ENCODE measurements at regions not wholly inside any gene's neighbourhood (a gene's known extent, or its start where the extent isn't known, plus 50 kb on each side); places are given as distances from the start of the nearest gene placed in this dataset.
"Not testable (repeated sequence)": the region's sequence is repeated elsewhere in the genome, so short reads cannot be mapped to it uniquely, and the experiment has no call there.

- not testable (repeated sequence) for H3K4me1 ChIP-seq (ENCODE audit: control insufficient read depth, insufficient read depth, low read length); DNase-seq (ENCODE audit: low read depth)
Observed at GRCh38 chr2:90355546-90355945, 1664.1 kb downstream of the RPIA start.

GRCh38 chr2:90359344-90359743 lies 1667.9 kb downstream of the RPIA start:
- H3K36me3 ChIP-seq (ENCODE audit: control insufficient read depth, insufficient read depth, low read length, severe bottlenecking); H3K9me3 ChIP-seq (ENCODE audit: control insufficient read depth, low read length); DNase-seq (ENCODE audit: low read depth); H3K9ac ChIP-seq (ENCODE audit: low read length); H3K4me3 ChIP-seq (ENCODE audit: low read length); H3K27me3 ChIP-seq (replicated peaks; ENCODE audit: control insufficient read depth, insufficient read depth, low read length); H3K4me1 ChIP-seq (ENCODE audit: control insufficient read depth, insufficient read depth, low read length): not testable (repeated sequence)

More at GRCh38 chr2:90355546-90355945, 1664.1 kb downstream of the RPIA start:
- not testable (repeated sequence) for H3K9me3 ChIP-seq (ENCODE audit: control insufficient read depth, low read length); H3K27me3 ChIP-seq (replicated peaks; ENCODE audit: control insufficient read depth, insufficient read depth, low read length); H3K9ac ChIP-seq (ENCODE audit: low read length); H3K36me3 ChIP-seq (ENCODE audit: control insufficient read depth, insufficient read depth, low read length, severe bottlenecking); H3K4me3 ChIP-seq (ENCODE audit: low read length)

GRCh38 chr2:90359887-90360730 lies 1668.6 kb downstream of the RPIA start:
- H3K9ac ChIP-seq (ENCODE audit: low read length); H3K27me3 ChIP-seq (replicated peaks; ENCODE audit: control insufficient read depth, insufficient read depth, low read length); H3K4me1 ChIP-seq (ENCODE audit: control insufficient read depth, insufficient read depth, low read length); DNase-seq (ENCODE audit: low read depth); H3K9me3 ChIP-seq (ENCODE audit: control insufficient read depth, low read length); H3K36me3 ChIP-seq (ENCODE audit: control insufficient read depth, insufficient read depth, low read length, severe bottlenecking); H3K4me3 ChIP-seq (ENCODE audit: low read length): not testable (repeated sequence)

DNA sequence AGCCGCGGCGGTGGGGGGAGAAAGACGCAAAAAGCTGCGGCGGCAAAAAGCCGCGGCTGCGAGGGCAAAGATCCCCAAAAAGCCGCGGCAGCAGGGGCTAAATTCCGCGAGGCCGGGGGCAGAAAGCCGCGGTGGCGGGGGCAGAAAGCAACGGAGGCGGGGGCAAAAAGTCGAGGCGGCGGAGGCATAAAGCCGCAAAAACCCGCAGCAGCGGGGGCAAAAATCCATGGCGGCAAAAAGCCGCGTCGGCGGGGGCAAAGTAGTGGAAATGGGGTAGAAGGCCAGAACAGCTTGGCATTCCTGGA lies 1669.2 kb downstream of the RPIA start:
- not testable (repeated sequence) for DNase-seq (ENCODE audit: low read depth); H3K27me3 ChIP-seq (replicated peaks; ENCODE audit: control insufficient read depth, insufficient read depth, low read length); H3K4me3 ChIP-seq (ENCODE audit: low read length); H3K36me3 ChIP-seq (ENCODE audit: control insufficient read depth, insufficient read depth, low read length, severe bottlenecking); H3K9me3 ChIP-seq (ENCODE audit: control insufficient read depth, low read length); H3K4me1 ChIP-seq (ENCODE audit: control insufficient read depth, insufficient read depth, low read length); H3K9ac ChIP-seq (ENCODE audit: low read length)

Data from adipocyte (in vitro differentiated cells).